ENCODE measurements at regions not wholly inside any gene's neighbourhood (a gene's known extent, or its start where the extent isn't known, plus 50 kb on each side); places are given as distances from the start of the nearest gene placed in this dataset.

DNA sequence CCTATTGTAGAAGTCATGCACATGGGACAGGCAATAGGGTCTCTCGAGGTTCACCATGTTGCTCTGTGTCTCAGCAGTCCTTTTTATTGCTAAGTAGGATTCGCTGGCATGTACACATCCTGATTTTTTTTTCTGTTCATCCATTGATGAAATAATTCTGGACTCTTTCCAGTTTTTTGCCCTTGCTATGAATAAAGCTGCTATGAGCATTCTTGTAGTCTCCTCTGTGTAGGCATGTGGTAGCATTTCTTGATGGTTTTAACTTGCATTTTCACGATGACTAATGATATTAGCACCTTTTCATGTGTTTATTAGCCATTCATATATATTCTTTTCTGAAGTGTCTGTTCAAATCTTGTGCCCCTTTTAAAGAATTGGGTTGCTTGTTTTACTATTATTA is 65.8 kb upstream of the EDAR start:
- no peaks in the 10 kb centered on the region for H3K9me3 ChIP-seq (replicated peaks; ENCODE audit: control insufficient read depth, insufficient read depth, low read depth, low read length)
- H3K27me3 ChIP-seq (ENCODE audit: control insufficient read depth in 2 of 2, insufficient read depth in 2 of 2, low read length in 2 of 2) = peaks cover 13 to 39% of the 10 kb centered on the region in 2 experiments; a peak in 3 of 5 replicates
- H3K36me3 ChIP-seq (ENCODE audit: control insufficient read depth, insufficient read depth, low read length) = no peaks in the 10 kb centered on the region
- no peaks in the 10 kb centered on the region for H3K9me1 ChIP-seq (ENCODE audit: control insufficient read depth, insufficient read depth, low read length)
- H3K9ac ChIP-seq (ENCODE audit: insufficient read depth in 1 of 2, low read depth in 2 of 2, low read length in 2 of 2) = no peak overlapping the region
- no peaks in the 10 kb centered on the region for H3K4me1 ChIP-seq (replicated peaks in 1 of 2; ENCODE audit: control insufficient read depth in 2 of 2, insufficient read depth in 2 of 2, low read length in 2 of 2)
- BruUV-seq (replicated peaks) = no TSS peak
- in situ Hi-C loops (cut with MboI) (no loop called here), intact Hi-C loops (cut with micrococcal nuclease) (no loop called here)
- H2AFZ ChIP-seq (ENCODE audit: low read depth, low read length) = no peak overlapping the region
- FAIRE-seq = no peak
- TF ChIP-seq CEBPZ (IDR thresholded peaks at IDR 0.05; ENCODE audit: borderline replicate concordance, low read depth, low read length) = no peak
- ChIA-PET CTCF (ENCODE audit: low intra/inter-chr PET ratio) (no interaction called here), POLR2A (interaction anchor here (0.6 kb wide), 1 partner anchor 216 kb away, joined by 3 read pairs; no protein-coding TSS in a partner anchor)
- H3K79me2 ChIP-seq (ENCODE audit: control insufficient read depth, insufficient read depth, low read length) = no peaks in the 10 kb centered on the region
- 0% methylated on average over 3 of the region's 3 CpGs for WGBS (ENCODE audit: insufficient coverage, low coverage, missing lambda C conversion rate)
- H4K20me1 ChIP-seq (replicated peaks; ENCODE audit: control insufficient read depth, insufficient read depth, low read length) = no peaks in the 10 kb centered on the region
- ATAC-seq = no peak
- H3K4me2 ChIP-seq (ENCODE audit: insufficient read depth, low read length) = no peak overlapping the region
- DNase-seq (ENCODE audit: extremely low read depth in 1 of 4, low spot score in 3 of 4) = no peak
- no peak overlapping the region for H3K4me3 ChIP-seq
- no peak overlapping the region for H3K27ac ChIP-seq (ENCODE audit: extremely low read depth, low read depth, low read length)

DNA sequence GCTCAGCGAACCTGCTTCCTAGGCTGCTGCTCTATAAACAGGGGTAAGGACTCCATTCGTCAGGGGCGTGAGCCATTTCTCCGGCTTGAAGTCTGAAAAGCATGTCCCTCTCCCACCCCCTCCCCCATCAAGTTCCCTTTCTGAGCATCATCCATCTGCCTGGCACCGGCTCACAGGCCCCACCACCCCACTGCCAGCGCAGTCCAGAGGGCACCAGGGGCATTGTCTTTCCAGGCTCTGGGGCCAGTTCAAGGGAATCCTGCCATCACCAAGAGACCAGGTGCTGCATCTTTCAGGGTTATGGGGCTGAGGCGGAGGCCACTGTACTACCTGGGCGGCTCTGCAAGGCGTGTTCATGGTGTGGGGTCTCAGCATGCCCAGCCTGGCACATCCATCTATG is 64.7 kb upstream of the EDAR start:
- H3K27ac ChIP-seq (ENCODE audit: extremely low read depth, low read depth, low read length) = no peak overlapping the region
- no peaks in the 10 kb centered on the region for H4K20me1 ChIP-seq (replicated peaks; ENCODE audit: control insufficient read depth, insufficient read depth, low read length)
- H3K9me3 ChIP-seq (replicated peaks; ENCODE audit: control insufficient read depth, insufficient read depth, low read depth, low read length) = no peaks in the 10 kb centered on the region
- H2AFZ ChIP-seq (ENCODE audit: low read depth, low read length) = no peak overlapping the region
- no TSS peak for BruUV-seq (replicated peaks)
- 0% methylated on average over 8 of the region's 9 CpGs for WGBS (ENCODE audit: insufficient coverage, low coverage, missing lambda C conversion rate)
- no peaks in the 10 kb centered on the region for H3K36me3 ChIP-seq (ENCODE audit: control insufficient read depth, insufficient read depth, low read length)
- FAIRE-seq = no peak
- DNase-seq (ENCODE audit: extremely low read depth in 1 of 4, low spot score in 3 of 4) = no peak
- no peaks in the 10 kb centered on the region for H3K79me2 ChIP-seq (ENCODE audit: control insufficient read depth, insufficient read depth, low read length)
- ChIA-PET CTCF (ENCODE audit: low intra/inter-chr PET ratio) (no interaction called here), POLR2A (no interaction called here)
- no peak overlapping the region for H3K4me3 ChIP-seq
- no peak overlapping the region for H3K4me2 ChIP-seq (ENCODE audit: insufficient read depth, low read length)
- no peak for ATAC-seq
- intact Hi-C loops (cut with micrococcal nuclease) = no loop called here
- H3K9ac ChIP-seq (ENCODE audit: insufficient read depth in 1 of 2, low read depth in 2 of 2, low read length in 2 of 2) = no peak overlapping the region
- H3K27me3 ChIP-seq (ENCODE audit: control insufficient read depth in 2 of 2, insufficient read depth in 2 of 2, low read length in 2 of 2) = peaks cover 13 to 38% of the 10 kb centered on the region in 2 experiments; a peak in 4 of 5 replicates
- H3K4me1 ChIP-seq (replicated peaks in 1 of 2; ENCODE audit: control insufficient read depth in 2 of 2, insufficient read depth in 2 of 2, low read length in 2 of 2) = no peaks in the 10 kb centered on the region
- H3K9me1 ChIP-seq (ENCODE audit: control insufficient read depth, insufficient read depth, low read length) = no peaks in the 10 kb centered on the region
- in situ Hi-C loops (cut with MboI) = no loop called here
- TF ChIP-seq PATZ1 (CRISPR knock-in tag; IDR thresholded peaks at IDR 0.05; ENCODE audit: borderline replicate concordance) = no peak
- TF ChIP-seq ZKSCAN3 (CRISPR knock-in tag; IDR thresholded peaks at IDR 0.05) = no peak
- TF ChIP-seq, protein P1, sequence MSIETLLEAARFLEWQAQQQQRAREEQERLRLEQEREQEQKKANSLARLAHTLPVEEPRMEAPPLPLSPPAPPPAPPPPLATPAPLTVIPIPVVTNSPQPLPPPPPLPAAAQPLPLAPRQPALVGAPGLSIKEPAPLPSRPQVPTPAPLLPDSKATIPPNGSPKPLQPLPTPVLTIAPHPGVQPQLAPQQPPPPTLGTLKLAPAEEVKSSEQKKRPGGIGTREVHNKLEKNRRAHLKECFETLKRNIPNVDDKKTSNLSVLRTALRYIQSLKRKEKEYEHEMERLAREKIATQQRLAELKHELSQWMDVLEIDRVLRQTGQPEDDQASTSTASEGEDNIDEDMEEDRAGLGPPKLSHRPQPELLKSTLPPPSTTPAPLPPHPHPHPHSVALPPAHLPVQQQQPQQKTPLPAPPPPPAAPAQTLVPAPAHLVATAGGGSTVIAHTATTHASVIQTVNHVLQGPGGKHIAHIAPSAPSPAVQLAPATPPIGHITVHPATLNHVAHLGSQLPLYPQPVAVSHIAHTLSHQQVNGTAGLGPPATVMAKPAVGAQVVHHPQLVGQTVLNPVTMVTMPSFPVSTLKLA (conservative IDR thresholded peaks at IDR 0.05) = no peak
- TF ChIP-seq ZNF707 (CRISPR knock-in tag; conservative IDR thresholded peaks at IDR 0.05) = no peak
- TF ChIP-seq, protein P2, sequence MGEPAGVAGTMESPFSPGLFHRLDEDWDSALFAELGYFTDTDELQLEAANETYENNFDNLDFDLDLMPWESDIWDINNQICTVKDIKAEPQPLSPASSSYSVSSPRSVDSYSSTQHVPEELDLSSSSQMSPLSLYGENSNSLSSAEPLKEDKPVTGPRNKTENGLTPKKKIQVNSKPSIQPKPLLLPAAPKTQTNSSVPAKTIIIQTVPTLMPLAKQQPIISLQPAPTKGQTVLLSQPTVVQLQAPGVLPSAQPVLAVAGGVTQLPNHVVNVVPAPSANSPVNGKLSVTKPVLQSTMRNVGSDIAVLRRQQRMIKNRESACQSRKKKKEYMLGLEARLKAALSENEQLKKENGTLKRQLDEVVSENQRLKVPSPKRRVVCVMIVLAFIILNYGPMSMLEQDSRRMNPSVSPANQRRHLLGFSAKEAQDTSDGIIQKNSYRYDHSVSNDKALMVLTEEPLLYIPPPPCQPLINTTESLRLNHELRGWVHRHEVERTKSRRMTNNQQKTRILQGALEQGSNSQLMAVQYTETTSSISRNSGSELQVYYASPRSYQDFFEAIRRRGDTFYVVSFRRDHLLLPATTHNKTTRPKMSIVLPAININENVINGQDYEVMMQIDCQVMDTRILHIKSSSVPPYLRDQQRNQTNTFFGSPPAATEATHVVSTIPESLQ (CRISPR knock-in tag; IDR thresholded peaks at IDR 0.05) = no peak
